SU-DHL-6 (cell line): ENCODE measurements at regions not wholly inside any gene's neighbourhood (a gene's known extent, or its start where the extent isn't known, plus 50 kb on each side); places are given as distances from the start of the nearest gene placed in this dataset.

Experiments
- H2AFZ ChIP-seq: fragments of 200-600 bp; sonication (generic); 2 replicates; pipeline ENCODE4 v1.6.1; 2014; ENCODE audit warnings: low read depth, mild to moderate bottlenecking, moderate library complexity, mixed read lengths, antibody characterized with exemption, low read length; ENCODE audit not compliant: severe bottlenecking
- H3F3A ChIP-seq: fragments of 200-600 bp; shearing (Covaris generic); 2 replicates; pipeline ENCODE4 v1.6.0; 2016; ENCODE audit warnings: antibody characterized with exemption, mild to moderate bottlenecking; ENCODE audit not compliant: insufficient read depth
- H3K27ac ChIP-seq: fragments of 200-600 bp; sonication (generic); 2 replicates; pipeline ENCODE4 v1.5.1; 2016; ENCODE audit warnings: low read depth, mild to moderate bottlenecking, low read length, moderate library complexity, mixed read lengths
- H3K27me3 ChIP-seq: fragments of 200-600 bp; sonication (generic), shearing (Covaris generic); 2 replicates; pipeline ENCODE4 v1.6.0; 2014; ENCODE audit warnings: mild to moderate bottlenecking, low read length
- H3K36me3 ChIP-seq: fragments of 200-600 bp; sonication (generic); 2 replicates; pipeline ENCODE4 v1.6.1; 2014; ENCODE audit warnings: mild to moderate bottlenecking, low read length, mixed read lengths
- H3K4me2 ChIP-seq: fragments of 300-600, 200-600 bp; shearing (Covaris generic), sonication (generic); 2 replicates; pipeline ENCODE4 v1.6.0; 2014; ENCODE audit warnings: low read length, low read depth, mild to moderate bottlenecking; ENCODE audit not compliant: poor library complexity, severe bottlenecking
- H3K4me3 ChIP-seq: fragments of 200-600 bp; sonication (generic); 2 replicates; pipeline ENCODE4 v1.5.1; 2014; ENCODE audit warnings: antibody characterized with exemption, low read length, mild to moderate bottlenecking, mixed read lengths; ENCODE audit not compliant: insufficient read depth, poor library complexity, severe bottlenecking
- H3K79me2 ChIP-seq: fragments of 200-600 bp; sonication (generic); 2 replicates; pipeline ENCODE4 v1.6.1; 2014; ENCODE audit warnings: mild to moderate bottlenecking, low read length, moderate library complexity; ENCODE audit not compliant: insufficient read depth
- H3K9ac ChIP-seq: fragments of 200-600 bp; sonication (generic); 2 replicates; pipeline ENCODE4 v1.7.0; 2014; ENCODE audit warnings: mild to moderate bottlenecking, low read length
- H3K9me2 ChIP-seq: fragments of 200-600 bp; sonication (generic); replicated peaks from 2 replicates; pipeline ENCODE4 v1.6.1; 2014; ENCODE audit warnings: low read length; ENCODE audit not compliant: insufficient read depth
- H3K9me3 ChIP-seq: fragments of 200-600 bp; sonication (generic); 2 replicates; pipeline ENCODE4 v1.6.1; 2014; ENCODE audit warnings: low read length, mixed read lengths; ENCODE audit not compliant: insufficient read depth
- H4K20me1 ChIP-seq: fragments of 200-600 bp; sonication (generic); 2 replicates; pipeline ENCODE4 v1.6.1; 2014; ENCODE audit warnings: low read depth, mild to moderate bottlenecking, antibody characterized with exemption, low read length, moderate library complexity, mixed read lengths
- EZH2phosphoT487 ChIP-seq: fragments of 200-600 bp; sonication (generic), shearing (Covaris generic); conservative IDR thresholded peaks from 2 replicates; pipeline ENCODE4 v1.6.1; 2018; ENCODE audit warnings: mild to moderate bottlenecking, antibody characterized with exemption, low read length, moderate library complexity, mixed read lengths
- TF ChIP-seq, protein P1 (sequence below): fragments of 200-600 bp; sonication (generic); IDR thresholded peaks from one replicate; pipeline ENCODE4 v1.5.1; 2017; ENCODE audit warnings: antibody characterized with exemption, mild to moderate bottlenecking, low read length, moderate library complexity; ENCODE audit not compliant: insufficient read depth, poor library complexity, severe bottlenecking

DNA sequence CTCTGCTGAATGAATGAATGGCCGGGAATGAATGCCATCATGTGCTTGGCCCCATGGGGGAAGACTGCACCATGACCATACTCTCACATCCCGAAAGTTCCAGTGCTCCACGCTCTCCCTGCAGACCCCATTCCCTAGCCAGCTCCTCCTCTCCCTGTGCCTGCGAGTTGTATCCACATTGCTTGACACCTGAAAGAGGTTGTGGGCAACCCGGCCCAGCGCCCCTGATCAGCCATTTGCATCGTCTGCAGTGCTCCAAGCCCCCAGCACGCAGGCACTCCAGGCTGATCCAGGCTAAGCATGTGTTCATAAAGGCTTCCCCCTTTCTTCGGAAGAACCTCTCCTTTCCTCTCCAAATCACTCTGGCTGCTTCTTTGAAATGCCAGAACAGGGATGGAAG, 354.4 kb upstream of the MKI67 start:
- Histone ChIP-seq H3K9me2 (no peaks in the 10 kb centered on the region), H3K27me3 (no peaks in the 10 kb centered on the region), H3K27ac (no peak overlapping the region), H3K79me2 (no peaks in the 10 kb centered on the region), H3K4me2 (no peak overlapping the region), H3K36me3 (no peaks in the 10 kb centered on the region), H3K9me3 (no peaks in the 10 kb centered on the region), H3K9ac (no peak overlapping the region), H3F3A (no peaks in the 10 kb centered on the region), H4K20me1 (no peaks in the 10 kb centered on the region), H2AFZ (no peak overlapping the region), H3K4me3 (no peak overlapping the region)
- no peak for TF ChIP-seq EZH2phosphoT487
- TF ChIP-seq, protein P1, sequence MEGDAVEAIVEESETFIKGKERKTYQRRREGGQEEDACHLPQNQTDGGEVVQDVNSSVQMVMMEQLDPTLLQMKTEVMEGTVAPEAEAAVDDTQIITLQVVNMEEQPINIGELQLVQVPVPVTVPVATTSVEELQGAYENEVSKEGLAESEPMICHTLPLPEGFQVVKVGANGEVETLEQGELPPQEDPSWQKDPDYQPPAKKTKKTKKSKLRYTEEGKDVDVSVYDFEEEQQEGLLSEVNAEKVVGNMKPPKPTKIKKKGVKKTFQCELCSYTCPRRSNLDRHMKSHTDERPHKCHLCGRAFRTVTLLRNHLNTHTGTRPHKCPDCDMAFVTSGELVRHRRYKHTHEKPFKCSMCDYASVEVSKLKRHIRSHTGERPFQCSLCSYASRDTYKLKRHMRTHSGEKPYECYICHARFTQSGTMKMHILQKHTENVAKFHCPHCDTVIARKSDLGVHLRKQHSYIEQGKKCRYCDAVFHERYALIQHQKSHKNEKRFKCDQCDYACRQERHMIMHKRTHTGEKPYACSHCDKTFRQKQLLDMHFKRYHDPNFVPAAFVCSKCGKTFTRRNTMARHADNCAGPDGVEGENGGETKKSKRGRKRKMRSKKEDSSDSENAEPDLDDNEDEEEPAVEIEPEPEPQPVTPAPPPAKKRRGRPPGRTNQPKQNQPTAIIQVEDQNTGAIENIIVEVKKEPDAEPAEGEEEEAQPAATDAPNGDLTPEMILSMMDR = no peak

DNA sequence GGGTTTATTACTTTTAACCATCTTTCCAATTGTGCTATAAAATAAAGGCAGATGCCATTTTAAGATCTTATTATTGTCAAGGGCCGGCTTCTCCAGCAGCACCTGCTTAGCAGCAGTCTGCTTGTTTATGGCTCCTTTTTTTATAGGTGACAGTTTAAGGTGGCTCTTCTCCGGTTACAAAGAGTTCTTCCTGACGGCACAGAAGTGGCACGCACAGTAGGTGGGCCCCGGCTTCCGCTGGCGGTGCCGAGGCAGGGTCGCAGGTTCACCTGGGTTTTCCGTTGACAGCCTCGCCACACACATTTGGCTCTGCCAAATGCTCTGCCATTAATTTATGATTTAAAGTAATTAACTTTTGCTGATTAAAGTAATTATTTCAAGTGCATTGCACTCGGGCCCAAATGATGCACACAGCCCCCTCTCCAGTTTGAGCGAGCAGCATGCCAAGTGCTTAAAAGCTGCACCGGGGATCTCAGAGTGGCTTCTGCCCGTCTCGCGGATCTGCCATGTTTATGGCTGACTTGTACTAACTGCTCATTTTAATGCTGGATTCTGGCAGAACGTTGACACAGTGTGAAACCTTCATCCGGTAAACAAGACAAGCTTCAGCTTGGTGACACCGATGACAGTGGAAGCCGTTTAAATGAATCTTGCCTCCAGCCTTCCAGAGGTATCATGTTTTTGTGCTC, 355.1 kb upstream of the MKI67 start:
- no peak overlapping the region for H2AFZ ChIP-seq
- no peaks in the 10 kb centered on the region for H3K79me2 ChIP-seq
- H3F3A ChIP-seq = no peaks in the 10 kb centered on the region
- H3K9me3 ChIP-seq = no peaks in the 10 kb centered on the region
- H3K36me3 ChIP-seq = no peaks in the 10 kb centered on the region
- no peaks in the 10 kb centered on the region for H3K9me2 ChIP-seq
- H3K27ac ChIP-seq = no peak overlapping the region
- H4K20me1 ChIP-seq = no peaks in the 10 kb centered on the region
- no peak overlapping the region for H3K4me3 ChIP-seq
- no peak overlapping the region for H3K4me2 ChIP-seq
- H3K9ac ChIP-seq = no peak overlapping the region
- no peaks in the 10 kb centered on the region for H3K27me3 ChIP-seq
- TF ChIP-seq, protein P1 = no peak
- no peak for TF ChIP-seq EZH2phosphoT487

DNA sequence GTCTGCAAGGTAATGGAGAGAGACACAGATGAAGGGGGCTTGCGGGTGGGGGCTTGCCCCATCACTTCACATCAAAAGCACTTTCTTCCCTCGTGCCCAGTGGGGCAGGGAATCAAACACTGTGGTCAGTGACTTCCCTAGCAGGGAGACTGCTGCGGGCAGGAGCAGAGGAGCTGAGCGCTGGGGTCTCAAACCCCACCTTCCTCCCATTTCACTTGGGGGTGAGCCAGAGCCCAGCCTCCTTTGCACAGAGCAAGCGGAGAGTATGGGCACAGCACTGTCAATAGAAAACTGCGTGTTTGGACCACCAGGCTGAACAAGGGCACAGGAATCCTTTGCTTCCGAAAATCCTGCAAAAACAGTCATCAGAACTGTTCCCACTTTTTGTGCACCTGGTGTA, 355.8 kb upstream of the MKI67 start:
- Histone ChIP-seq H3K27me3 (no peaks in the 10 kb centered on the region), H3K36me3 (no peaks in the 10 kb centered on the region), H3K4me3 (no peak overlapping the region), H3K79me2 (no peaks in the 10 kb centered on the region), H3K9me3 (no peaks in the 10 kb centered on the region), H3K27ac (no peak overlapping the region), H3K4me2 (no peak overlapping the region), H3K9ac (no peak overlapping the region), H2AFZ (no peak overlapping the region), H4K20me1 (no peaks in the 10 kb centered on the region), H3K9me2 (no peaks in the 10 kb centered on the region), H3F3A (no peaks in the 10 kb centered on the region)
- no peak for TF ChIP-seq EZH2phosphoT487
- TF ChIP-seq, protein P1 = no peak
